SU-DHL-6 (cell line): ENCODE measurements at regions not wholly inside any gene's neighbourhood (a gene's known extent, or its start where the extent isn't known, plus 50 kb on each side); places are given as distances from the start of the nearest gene placed in this dataset.

ENCODE experiments used
- EZH2phosphoT487 ChIP-seq: fragments of 200-600 bp; sonication (generic), shearing (Covaris generic); conservative IDR thresholded peaks from 2 replicates; pipeline ENCODE4 v1.6.1; 2018; ENCODE audit warnings: mild to moderate bottlenecking, antibody characterized with exemption, low read length, moderate library complexity, mixed read lengths
- TF ChIP-seq, protein P1 (sequence below): fragments of 200-600 bp; sonication (generic); IDR thresholded peaks from one replicate; pipeline ENCODE4 v1.5.1; 2017; ENCODE audit warnings: antibody characterized with exemption, mild to moderate bottlenecking, low read length, moderate library complexity; ENCODE audit not compliant: insufficient read depth, poor library complexity, severe bottlenecking

DNA sequence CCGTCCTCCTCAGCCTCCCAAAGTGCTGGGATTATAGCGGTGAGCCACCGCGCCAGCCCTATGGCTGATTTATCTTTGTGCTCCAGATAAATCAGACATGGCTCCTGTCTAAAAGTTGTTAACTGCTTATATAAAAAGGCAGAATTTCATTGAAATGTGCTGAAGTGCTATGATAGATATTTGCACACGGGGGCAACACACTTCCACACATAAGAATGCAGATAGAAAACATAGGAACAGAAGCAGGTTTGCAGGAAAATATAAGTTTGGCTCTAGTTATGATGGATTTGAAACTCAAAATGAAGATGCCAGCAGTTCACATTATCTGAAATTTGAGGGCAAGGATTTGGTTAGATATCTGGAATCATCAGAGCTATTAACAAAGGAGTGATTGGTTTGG, 163.1 kb upstream of the SLITRK2 start:
- TF ChIP-seq, protein P1, sequence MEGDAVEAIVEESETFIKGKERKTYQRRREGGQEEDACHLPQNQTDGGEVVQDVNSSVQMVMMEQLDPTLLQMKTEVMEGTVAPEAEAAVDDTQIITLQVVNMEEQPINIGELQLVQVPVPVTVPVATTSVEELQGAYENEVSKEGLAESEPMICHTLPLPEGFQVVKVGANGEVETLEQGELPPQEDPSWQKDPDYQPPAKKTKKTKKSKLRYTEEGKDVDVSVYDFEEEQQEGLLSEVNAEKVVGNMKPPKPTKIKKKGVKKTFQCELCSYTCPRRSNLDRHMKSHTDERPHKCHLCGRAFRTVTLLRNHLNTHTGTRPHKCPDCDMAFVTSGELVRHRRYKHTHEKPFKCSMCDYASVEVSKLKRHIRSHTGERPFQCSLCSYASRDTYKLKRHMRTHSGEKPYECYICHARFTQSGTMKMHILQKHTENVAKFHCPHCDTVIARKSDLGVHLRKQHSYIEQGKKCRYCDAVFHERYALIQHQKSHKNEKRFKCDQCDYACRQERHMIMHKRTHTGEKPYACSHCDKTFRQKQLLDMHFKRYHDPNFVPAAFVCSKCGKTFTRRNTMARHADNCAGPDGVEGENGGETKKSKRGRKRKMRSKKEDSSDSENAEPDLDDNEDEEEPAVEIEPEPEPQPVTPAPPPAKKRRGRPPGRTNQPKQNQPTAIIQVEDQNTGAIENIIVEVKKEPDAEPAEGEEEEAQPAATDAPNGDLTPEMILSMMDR: no peak
- no peak for TF ChIP-seq EZH2phosphoT487
